Epidermal melanocyte (primary cell): ENCODE measurements at regions not wholly inside any gene's neighbourhood (a gene's known extent, or its start where the extent isn't known, plus 50 kb on each side); places are given as distances from the start of the nearest gene placed in this dataset.
"Not testable (repeated sequence)": the region's sequence is repeated elsewhere in the genome, so short reads cannot be mapped to it uniquely, and the experiment has no call there.

Source experiments
- DNase-seq: peaks from one replicate; pipeline ENCODE4 v3.0.0; 2011; ENCODE audit warnings: low spot score; ENCODE audit not compliant: insufficient read length

DNA sequence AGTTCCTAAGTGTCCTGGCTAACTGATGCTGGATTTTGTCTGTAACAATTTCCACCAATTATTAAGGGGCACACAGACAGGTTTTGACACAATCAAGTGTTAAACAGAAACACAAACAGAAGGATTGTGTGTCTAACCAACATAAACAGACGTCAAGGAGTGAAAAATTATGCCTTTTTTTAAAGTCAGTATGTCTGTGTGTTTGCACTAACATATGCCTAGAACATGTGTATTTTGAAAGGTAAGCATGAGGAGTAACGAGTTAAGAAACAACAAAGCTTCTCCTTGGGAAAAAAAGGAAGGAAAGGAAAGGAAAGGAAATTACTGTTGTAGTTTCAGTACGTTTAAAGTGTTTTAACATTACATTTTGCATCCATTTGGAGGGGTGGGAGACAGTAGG is 466.3 kb upstream of the ID4 start:
- no peak for DNase-seq

DNA sequence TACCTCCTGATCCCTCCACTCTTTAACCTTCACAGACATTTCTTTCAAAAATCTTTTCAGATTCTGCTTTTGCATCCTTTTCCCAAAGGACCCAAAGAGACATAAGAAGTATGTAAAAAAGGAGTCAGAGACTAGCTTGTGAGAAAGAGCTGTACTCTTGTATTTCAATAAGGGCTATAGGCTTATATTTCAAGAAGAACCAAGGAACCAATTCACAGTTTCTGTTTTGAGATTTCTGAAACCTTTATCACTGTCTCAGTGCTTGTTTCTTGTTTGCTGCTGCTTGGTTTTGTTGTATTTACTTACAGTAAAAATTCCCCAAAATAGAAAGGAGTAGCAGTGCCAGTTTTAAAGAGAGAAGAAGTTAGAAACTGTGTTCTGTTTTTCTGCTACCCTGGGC is 461.6 kb upstream of the ID4 start:
- DNase-seq: no peak

DNA sequence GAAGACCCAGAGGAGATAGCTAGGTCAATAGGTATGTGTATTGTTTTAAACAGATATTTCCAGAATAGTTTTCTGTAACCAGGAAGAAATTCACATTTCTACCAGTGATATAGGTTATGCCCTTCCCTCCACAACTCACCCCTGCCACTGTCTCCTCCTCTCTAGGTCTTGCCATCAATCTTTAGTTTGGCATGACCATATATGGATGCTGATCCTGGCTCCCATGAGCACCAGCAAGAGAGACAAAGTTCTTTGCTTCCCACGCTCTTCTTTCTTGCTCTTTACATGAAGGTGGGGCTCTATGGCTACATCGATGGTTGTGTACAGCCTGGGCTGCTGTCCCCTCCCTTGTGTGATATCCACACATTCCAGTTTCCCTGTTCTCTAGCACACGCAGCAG is 459.4 kb upstream of the ID4 start:
- no peak for DNase-seq

DNA sequence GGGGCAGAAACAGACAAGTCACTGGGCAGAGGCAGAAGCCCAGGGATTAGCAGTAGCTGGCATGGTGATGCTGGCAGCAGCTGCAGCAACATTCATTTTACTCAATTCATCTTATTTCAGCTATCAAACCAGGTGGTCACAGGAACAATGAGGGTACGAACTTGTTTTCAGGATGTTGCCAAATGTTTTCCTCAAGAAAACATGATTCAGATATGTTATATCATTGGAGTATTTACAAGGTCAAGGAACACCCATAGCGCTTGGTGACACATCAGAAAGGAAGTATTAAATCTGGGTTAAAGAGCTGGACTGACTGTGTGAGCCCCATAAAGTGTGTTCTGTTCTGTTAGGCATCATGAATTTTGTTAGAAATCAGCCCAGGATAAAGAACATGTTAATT is 456.9 kb upstream of the ID4 start:
- DNase-seq: no peak

DNA sequence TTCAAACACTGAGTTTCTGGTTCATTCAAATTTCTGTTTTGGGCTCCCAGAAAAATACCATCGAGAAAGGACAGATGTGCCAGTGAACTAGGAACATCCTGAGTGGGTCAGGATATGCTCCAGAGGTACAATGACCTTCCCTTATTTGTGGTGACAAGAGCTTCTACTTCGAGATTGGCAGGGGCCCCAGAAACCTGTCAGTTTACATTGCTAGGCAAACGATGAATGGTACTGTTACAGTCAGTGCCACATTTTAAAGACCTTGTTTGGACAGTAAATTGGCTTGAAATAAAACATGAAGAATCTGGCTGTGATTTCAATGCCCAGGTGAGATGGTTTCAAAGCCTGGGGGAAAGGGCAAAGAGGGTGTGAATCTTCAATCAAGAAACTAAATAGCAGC is 454.5 kb upstream of the ID4 start:
- no peak for DNase-seq

DNA sequence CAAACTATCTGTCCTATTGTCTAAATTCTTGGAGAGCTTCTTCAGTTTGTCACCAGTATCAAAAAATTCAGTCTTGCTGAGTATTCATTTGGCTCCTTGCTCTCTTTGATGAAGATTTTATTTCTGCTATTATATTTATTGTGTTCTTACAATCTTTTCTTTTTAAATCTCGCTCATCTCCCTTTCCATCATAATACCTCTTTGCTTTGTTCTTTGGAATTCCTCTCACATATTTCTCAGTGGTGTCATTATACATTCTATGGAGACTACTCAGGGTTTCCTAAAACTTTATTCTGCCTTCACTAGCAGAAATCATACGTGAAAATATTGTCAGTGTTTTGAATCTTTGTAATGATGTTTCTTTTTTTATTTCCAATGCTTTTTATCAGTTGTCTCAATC is 445.2 kb upstream of the ID4 start:
- no peak for DNase-seq

GRCh38 chr6:19394051-19394450 is 443.1 kb upstream of the ID4 start:
- no peak for DNase-seq

- DNase-seq: no peak
These were observed 442.5 kb upstream of the ID4 start for GRCh38 chr6:19394687-19395086.

DNA sequence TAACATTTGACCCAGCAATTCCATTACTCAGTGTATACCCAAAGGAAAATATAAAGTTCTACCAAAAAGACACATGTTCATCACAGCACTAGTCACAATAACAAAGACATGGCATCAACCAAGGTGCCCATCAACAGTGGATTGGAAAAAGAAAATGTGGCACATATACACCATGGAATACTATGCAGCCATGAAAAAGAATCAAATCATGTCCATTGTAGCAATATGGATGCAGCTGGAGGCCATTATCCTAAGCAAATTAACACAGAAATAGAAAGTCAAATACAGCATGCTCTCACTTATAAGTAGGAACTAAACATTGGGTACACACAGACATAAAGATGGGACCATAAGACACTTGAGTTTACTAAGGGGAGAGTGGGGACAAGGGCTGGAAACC is 441.9 kb upstream of the ID4 start:
- no peak for DNase-seq

DNA sequence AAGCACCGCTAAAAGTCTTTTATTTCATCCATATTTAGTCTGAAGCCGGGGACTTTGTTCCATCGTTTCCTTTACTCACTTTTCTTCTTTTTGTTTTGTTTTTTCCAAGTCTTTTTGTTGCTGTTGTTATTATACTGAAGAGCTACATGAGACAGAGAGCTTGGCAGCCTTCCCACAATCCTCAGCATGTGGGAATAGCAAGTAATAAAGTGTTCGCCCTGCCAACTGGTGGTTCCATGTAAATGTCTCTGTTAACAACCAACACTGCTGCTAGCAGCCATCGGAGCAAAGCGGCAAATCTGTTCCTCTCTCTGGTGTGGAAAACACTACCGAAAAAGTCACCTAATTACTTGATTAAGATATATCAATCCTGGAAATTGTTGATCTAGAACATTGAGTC is 437.8 kb upstream of the ID4 start:
- no peak for DNase-seq

- not testable (repeated sequence) for DNase-seq
These were observed 432.3 kb upstream of the ID4 start for GRCh38 chr6:19404884-19405283.

GRCh38 chr6:19408331-19408730 is 428.8 kb upstream of the ID4 start:
- DNase-seq: no peak

DNA sequence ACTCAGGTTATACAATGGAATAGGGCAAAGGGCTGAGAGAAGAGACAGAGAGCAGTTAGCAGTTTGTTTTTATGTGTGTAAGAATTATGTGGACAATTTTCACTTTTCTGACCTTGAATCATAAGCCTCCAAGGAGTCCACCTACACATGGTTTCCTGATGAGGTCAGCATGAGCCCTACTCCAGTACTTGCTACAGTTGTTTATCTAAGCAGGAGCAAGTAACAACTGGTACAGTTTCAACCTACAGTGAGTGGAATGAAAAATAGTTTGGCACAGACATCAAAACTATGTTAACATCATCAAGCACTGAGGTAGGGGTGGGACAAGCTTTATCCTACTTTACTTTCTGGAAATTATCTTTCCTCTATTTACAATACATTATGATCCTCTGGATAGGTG is 426.7 kb upstream of the ID4 start:
- DNase-seq: no peak

DNA sequence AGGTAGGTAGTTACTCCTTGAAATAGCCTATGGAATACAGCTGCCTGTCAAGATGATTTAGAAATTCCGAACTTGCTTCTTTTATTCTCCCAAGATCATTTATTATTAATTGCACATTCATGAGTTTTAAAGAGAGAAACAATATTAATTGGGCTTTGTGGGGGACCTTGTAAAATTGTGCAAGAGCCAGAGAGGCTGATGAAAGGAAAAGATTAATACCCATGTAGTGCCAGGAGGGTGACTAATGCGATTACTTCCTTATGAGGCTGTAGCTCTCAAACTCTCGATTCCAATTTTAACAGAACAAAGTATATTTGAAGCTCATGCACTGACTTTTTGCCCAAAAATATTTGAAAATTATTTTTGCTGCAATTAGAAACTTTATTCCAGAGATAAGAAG is 423.8 kb upstream of the ID4 start:
- no peak for DNase-seq

DNA sequence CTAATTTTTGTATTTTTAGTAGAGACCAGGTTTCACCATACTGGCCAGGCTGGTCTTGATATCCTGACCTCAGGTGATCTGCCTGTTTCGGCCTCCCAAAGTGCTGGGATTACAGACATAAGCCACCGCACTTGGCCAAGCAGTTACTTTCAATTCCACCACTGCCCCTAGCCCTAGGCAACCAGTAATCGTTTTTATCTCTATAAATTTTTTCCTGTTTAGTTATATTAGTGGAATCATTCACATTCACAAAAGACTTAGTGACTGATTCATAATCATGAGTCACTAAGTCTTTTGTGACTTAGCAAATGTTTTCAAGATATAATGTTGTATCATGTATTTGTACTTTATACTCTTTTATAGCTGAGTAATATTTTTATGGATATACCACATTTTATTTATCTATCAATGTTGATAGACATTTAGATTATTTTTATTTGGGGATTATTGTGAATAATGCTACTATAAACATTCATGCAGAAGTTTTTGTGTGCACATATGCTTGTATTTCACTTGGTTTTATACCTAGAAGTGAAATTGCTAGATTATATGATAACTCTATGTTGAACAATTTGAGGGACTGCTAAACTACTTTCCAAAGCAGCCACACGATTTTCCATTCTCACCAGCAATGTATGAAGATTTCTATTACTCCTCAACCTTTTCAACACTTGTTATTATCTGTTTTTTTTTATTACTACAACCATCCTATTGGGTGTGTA is 421.4 kb upstream of the ID4 start:
- no peak for DNase-seq

GRCh38 chr6:19416811-19417210 is 420.4 kb upstream of the ID4 start:
- no peak for DNase-seq

- no peak for DNase-seq
These were observed 419.5 kb upstream of the ID4 start for GRCh38 chr6:19417713-19418112.

- no peak for DNase-seq
These were observed 412.3 kb upstream of the ID4 start for GRCh38 chr6:19424853-19425252.

DNA sequence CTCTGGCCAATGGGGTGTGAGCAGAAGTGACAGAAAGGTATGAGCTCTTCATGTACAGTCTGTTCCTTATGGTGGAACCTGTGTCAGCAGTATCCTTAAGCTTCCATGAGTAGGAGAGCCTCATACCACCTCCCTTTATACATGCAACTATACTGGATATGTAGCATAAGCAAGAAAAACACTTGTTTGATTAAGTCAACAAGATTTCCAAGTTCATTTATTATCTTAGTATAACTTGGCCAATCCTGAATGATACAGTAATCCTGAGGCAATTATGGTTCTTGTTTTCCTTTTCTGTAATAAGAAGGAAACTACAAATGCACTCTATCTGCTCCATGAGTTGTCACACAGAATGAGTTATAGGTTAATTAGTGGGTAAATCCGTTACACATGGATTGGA is 409.6 kb upstream of the ID4 start:
- no peak for DNase-seq

DNA sequence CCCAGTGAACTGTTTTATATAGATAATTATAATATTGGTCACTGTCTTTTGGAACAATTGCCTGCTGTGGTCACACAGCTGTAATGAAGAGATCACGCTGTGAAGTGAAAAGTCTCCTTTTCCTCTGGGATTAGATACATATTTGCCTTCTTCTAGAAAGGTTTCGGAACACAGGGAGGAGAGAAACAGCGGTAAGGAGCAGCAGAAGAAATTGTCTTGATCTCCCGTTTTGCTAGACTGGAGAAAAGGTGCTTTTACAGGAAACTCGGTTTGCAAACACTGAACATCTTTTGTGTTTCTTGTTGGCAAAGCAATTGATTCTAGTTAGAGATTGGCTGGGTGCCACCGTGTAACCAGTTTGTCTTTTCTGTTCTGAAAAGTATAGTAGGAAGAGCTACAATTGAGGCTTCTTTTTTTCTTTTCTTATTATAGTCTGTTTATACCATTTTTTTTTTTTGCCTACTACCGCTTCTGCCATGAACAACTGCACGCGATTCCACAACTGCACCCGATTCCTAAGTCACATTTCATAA is 404.1 kb upstream of the ID4 start:
- no peak for DNase-seq

DNA sequence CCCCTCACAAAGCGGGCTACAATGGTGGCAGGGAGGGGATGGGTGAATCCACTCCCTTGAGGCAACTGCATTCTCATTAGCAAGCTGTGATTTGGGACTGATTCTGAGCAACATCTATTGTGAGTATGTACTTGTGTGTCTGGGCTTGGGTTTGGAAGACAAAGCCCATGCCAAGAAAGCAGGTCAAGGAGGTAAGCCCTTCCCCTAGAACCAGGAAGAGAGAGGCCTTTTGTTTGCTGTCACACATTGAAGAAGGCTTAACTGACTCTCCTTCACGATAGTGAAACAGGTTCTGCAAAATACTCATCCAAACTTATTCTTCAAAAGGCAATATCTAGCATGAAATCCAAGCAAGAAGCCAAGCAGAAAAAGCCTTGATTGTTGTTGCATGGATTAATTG is 403.1 kb upstream of the ID4 start:
- no peak for DNase-seq

DNA sequence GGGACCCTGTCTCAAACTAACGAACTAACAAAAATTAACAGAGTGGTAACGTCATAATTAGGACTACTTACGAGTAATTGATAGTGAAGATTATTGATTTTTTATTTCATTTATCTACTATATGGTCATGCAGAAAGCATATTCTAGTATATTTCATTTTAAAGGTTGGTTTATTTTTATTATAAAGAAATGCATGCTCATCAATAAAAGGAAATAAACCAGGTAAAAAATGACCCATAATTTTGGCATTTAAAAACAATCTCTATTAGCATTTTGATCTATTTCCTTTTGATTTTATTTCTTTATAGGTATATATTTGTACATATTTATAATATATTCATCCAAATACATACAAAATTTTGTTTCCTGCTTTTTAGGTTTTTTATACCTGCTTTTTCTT is 401.4 kb upstream of the ID4 start:
- no peak for DNase-seq

DNA sequence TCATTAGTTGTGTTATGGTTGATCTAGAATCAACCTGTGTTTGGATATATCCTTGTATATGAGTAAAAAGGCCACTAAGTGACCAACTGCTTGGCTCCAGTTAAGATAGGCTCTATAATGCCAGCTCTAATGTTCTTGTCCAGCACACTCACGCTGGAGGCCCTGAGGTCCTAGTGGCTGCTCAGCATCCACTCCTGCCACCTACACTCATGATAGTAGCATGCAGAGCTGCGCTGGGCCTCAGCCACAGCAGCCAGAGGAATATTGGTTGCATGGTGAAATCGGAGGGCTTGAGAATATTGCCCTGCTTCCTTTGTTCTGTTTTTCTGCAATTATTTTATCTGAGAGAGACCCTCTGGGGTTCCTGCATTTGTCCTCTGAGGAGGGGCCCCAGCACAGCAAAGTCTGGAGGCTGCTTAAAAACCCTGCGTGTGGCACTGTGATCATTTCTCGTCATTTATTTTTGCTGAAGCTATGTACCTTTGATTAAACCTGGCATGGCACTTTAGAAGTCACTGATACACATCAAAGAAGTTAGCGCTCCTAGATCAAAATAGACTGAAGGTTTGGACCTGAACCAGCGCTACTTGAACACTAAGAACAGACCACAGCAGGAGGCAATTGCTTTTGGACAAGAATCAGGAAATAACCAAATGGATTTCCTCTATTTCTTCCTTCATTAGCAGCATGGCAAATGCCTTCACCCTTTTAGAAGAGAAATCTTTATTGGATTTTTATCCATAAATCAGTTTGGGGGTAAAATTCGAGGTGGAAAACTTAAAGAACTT is 398.4 kb upstream of the ID4 start:
- no peak for DNase-seq
